OCI-LY3 (cell line): ENCODE measurements at regions not wholly inside any gene's neighbourhood (a gene's known extent, or its start where the extent isn't known, plus 50 kb on each side); places are given as distances from the start of the nearest gene placed in this dataset.

Source experiments
- H2AFZ ChIP-seq: fragments of 200-600, 300-600 bp; shearing (Covaris generic); 2 replicates; pipeline ENCODE4 v1.6.0; 2014; ENCODE audit warnings: antibody characterized with exemption, low read depth, low read length
- H3K27ac ChIP-seq: fragments of 200-600, 300-600 bp; sonication (generic); 2 replicates; pipeline ENCODE4 v1.5.1; 2014; ENCODE audit warnings: mild to moderate bottlenecking, low read length, moderate library complexity, mixed read lengths
- H3K27me3 ChIP-seq: fragments of 200-600, 300-600 bp; sonication (generic); 2 replicates; pipeline ENCODE4 v1.6.1; 2014; ENCODE audit warnings: low read depth, low read length, mixed read lengths
- H3K36me3 ChIP-seq: fragments of 200-600, 300-600 bp; sonication (generic); replicated peaks from 2 replicates; pipeline ENCODE3; 2014; ENCODE audit warnings: low read depth, low read length, mixed read lengths
- H3K4me1 ChIP-seq: fragments of 300-600, 200-600 bp; sonication (generic); 2 replicates; pipeline ENCODE4 v1.6.1; 2014; ENCODE audit warnings: low read length, mixed read lengths
- H3K4me2 ChIP-seq: fragments of 200-600, 300-600 bp; sonication (generic); 2 replicates; pipeline ENCODE4 v1.6.1; 2014; ENCODE audit warnings: low read length, mixed read lengths
- H3K4me3 ChIP-seq: fragments of 300-600, 200-600 bp; sonication (generic); 2 replicates; pipeline ENCODE4 v1.5.1; 2014; ENCODE audit warnings: antibody characterized with exemption, mild to moderate bottlenecking, low read length, moderate library complexity
- H3K79me2 ChIP-seq: fragments of 300-600, 200-600 bp; shearing (Covaris generic); 2 replicates; pipeline ENCODE4 v1.6.1; 2014; ENCODE audit warnings: mild to moderate bottlenecking, low read length, mixed read lengths
- H3K9ac ChIP-seq: fragments of 300-600, 200-600 bp; shearing (Covaris generic); 2 replicates; pipeline ENCODE4 v1.6.0; 2014; ENCODE audit warnings: mild to moderate bottlenecking, low read length, moderate library complexity
- H3K9me3 ChIP-seq: fragments of 200-600, 300-600 bp; shearing (Covaris generic); 2 replicates; pipeline ENCODE4 v1.6.1; 2014; ENCODE audit warnings: low read length, mixed read lengths; ENCODE audit not compliant: insufficient read depth
- H4K20me1 ChIP-seq: fragments of 200-600, 300-600 bp; sonication (generic); 2 replicates; pipeline ENCODE4 v1.6.1; 2016; ENCODE audit warnings: low read length, mixed read lengths; ENCODE audit not compliant: insufficient read depth
- EZH2phosphoT487 ChIP-seq: fragments of 200-600 bp; shearing (Covaris generic); IDR thresholded peaks from 2 replicates; pipeline ENCODE4 v1.6.1; 2018; ENCODE audit warnings: antibody characterized with exemption, mixed run types, low read depth
- TF ChIP-seq, protein P1 (sequence below): fragments of 200-600, 300-600 bp; sonication (generic); IDR thresholded peaks from 2 replicates; pipeline ENCODE4 v1.5.1; 2014; ENCODE audit warnings: antibody characterized with exemption, low read length, low read depth

DNA sequence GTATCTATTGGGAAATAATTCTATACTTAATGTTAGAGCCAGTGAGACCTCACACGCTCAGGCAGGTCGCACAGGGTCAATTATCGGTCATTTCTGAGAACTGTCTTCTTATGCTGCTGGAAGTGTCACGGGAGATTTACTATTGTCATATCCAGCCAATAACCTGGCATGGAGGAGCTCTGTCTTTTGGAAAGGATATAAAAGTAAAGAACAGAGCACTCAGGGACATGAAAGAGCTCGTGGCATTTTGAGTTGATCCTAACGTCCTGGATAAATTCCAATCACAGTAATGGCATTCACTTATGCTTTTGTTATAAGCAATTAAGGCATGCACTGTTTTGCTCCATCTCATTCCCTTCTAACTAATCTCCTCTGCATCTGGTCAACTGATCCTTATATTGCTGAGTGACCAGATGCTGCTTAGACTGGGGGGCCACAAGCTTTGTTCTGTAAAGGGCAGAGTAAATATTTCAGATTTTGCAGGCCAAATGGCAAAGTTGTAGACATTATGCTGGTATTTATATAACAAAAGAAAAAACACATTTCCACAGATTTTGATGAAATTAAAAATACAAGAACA, 453.5 kb upstream of the SMIM21 start:
- Histone ChIP-seq H3K79me2 (no peaks in the 10 kb centered on the region), H3K4me3 (no peak overlapping the region), H4K20me1 (no peaks in the 10 kb centered on the region), H3K36me3 (no peaks in the 10 kb centered on the region), H3K27ac (no peak overlapping the region), H3K4me1 (no peaks in the 10 kb centered on the region), H2AFZ (no peak overlapping the region), H3K27me3 (0 out of 2 replicates have a peak, but pooled peaks cover 7% of the 10 kb centered on the region), H3K9me3 (no peaks in the 10 kb centered on the region; the same call in 1 of the 2 replicates), H3K9ac (no peak overlapping the region), H3K4me2 (no peak overlapping the region)
- TF ChIP-seq EZH2phosphoT487, result no peak
- TF ChIP-seq, protein P1, sequence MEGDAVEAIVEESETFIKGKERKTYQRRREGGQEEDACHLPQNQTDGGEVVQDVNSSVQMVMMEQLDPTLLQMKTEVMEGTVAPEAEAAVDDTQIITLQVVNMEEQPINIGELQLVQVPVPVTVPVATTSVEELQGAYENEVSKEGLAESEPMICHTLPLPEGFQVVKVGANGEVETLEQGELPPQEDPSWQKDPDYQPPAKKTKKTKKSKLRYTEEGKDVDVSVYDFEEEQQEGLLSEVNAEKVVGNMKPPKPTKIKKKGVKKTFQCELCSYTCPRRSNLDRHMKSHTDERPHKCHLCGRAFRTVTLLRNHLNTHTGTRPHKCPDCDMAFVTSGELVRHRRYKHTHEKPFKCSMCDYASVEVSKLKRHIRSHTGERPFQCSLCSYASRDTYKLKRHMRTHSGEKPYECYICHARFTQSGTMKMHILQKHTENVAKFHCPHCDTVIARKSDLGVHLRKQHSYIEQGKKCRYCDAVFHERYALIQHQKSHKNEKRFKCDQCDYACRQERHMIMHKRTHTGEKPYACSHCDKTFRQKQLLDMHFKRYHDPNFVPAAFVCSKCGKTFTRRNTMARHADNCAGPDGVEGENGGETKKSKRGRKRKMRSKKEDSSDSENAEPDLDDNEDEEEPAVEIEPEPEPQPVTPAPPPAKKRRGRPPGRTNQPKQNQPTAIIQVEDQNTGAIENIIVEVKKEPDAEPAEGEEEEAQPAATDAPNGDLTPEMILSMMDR, result no peak

GRCh38 chr18:75880266-75880665, 452.8 kb upstream of the SMIM21 start:
- Histone ChIP-seq H3K27ac (no peak overlapping the region), H3K9me3 (no peaks in the 10 kb centered on the region; the same call in 1 of the 2 replicates), H3K36me3 (no peaks in the 10 kb centered on the region), H3K27me3 (0 out of 2 replicates have a peak, but pooled peaks cover 7% of the 10 kb centered on the region), H3K9ac (no peak overlapping the region), H4K20me1 (no peaks in the 10 kb centered on the region), H3K4me2 (no peak overlapping the region), H3K4me3 (no peak overlapping the region), H3K79me2 (no peaks in the 10 kb centered on the region), H3K4me1 (no peaks in the 10 kb centered on the region), H2AFZ (no peak overlapping the region)
- TF ChIP-seq EZH2phosphoT487, result no peak
- TF ChIP-seq, protein P1, result no peak

- H4K20me1 ChIP-seq, result no peaks in the 10 kb centered on the region
- no peak overlapping the region for H3K9ac ChIP-seq
- no peak overlapping the region for H3K4me2 ChIP-seq
- no peaks in the 10 kb centered on the region for H3K4me1 ChIP-seq
- no peak overlapping the region for H2AFZ ChIP-seq
- no peaks in the 10 kb centered on the region for H3K36me3 ChIP-seq
- TF ChIP-seq EZH2phosphoT487, result no peak
- TF ChIP-seq, protein P1, result no peak
- H3K4me3 ChIP-seq, result no peak overlapping the region
- H3K27ac ChIP-seq, result no peak overlapping the region
- no peaks in the 10 kb centered on the region; the same call in 1 of the 2 replicates for H3K9me3 ChIP-seq
- H3K79me2 ChIP-seq, result no peaks in the 10 kb centered on the region
- H3K27me3 ChIP-seq, result 0 out of 2 replicates have a peak, but pooled peaks cover 10% of the 10 kb centered on the region
Measured at GRCh38 chr18:75879196-75879595, 451.7 kb upstream of the SMIM21 start.

- Histone ChIP-seq H3K27ac (no peak overlapping the region), H3K4me2 (no peak overlapping the region), H3K27me3 (0 out of 2 replicates have a peak, but pooled peaks cover 4% of the 10 kb centered on the region), H3K9ac (no peak overlapping the region), H3K4me1 (no peaks in the 10 kb centered on the region), H3K4me3 (no peak overlapping the region), H3K36me3 (no peaks in the 10 kb centered on the region), H2AFZ (no peak overlapping the region), H3K79me2 (no peaks in the 10 kb centered on the region), H4K20me1 (no peaks in the 10 kb centered on the region), H3K9me3 (no peaks in the 10 kb centered on the region)
- TF ChIP-seq, protein P1, result no peak
- no peak for TF ChIP-seq EZH2phosphoT487
Measured at GRCh38 chr18:75875559-75875958, 448.1 kb upstream of the SMIM21 start.
